Keratinocyte (primary cell): ENCODE measurements at regions not wholly inside any gene's neighbourhood (a gene's known extent, or its start where the extent isn't known, plus 50 kb on each side); places are given as distances from the start of the nearest gene placed in this dataset.

Experiments used
- CTCF ChIP-seq, 3 experiments: IDR thresholded peaks in 1 of 3; conservative IDR thresholded peaks in 1 of 3; optimal IDR thresholded peaks in 1 of 3; 2 replicates in 2 of 3; 3 replicates in 1 of 3; pipeline versions ENCODE3 to v1.5.1; 2011; ENCODE audit warnings: low read length in 3 of 3, mild to moderate bottlenecking in 3 of 3, moderate library complexity in 2 of 3, control low read depth in 1 of 3, inconsistent platforms in 1 of 3; ENCODE audit not compliant: insufficient read depth in 2 of 3; ENCODE audit errors: extremely low read depth in 1 of 3
- EZH2 ChIP-seq: IDR thresholded peaks from one replicate; pipeline ENCODE4 v1.6.1; 2012; ENCODE audit warnings: inconsistent platforms, mild to moderate bottlenecking, low read length, moderate library complexity

DNA sequence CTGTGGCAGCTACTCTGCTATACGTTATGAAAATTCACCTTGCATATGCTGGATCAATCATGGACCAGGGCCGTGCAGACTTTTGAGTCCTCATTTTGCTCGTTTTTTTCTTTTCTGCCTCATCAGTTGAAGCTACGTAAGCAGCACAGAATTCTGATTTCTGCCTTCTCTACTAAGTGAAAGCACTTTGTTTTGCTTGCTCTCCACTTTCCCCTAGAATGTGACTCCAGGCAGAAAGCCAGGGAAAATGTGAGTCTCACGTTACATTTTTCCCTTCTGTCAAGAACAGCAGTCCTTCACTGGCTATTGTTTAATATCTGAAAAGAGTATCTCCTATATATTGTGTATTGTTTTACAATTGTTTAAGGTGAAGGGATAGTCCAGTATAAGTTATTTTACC, 1840.1 kb downstream of the PCDH7 start:
- no peak for TF ChIP-seq CTCF (optimal IDR thresholded peaks at IDR 0.05 in 1 of 3, IDR thresholded peaks at IDR 0.05 in 1 of 3, conservative IDR thresholded peaks at IDR 0.05 in 1 of 3; ENCODE audit: extremely low read depth in 1 of 3, insufficient read depth in 2 of 3, low read length in 3 of 3)
- no peak for TF ChIP-seq EZH2
